Psoas muscle (tissue), 7 donors: ENCODE measurements at regions not wholly inside any gene's neighbourhood (a gene's known extent, or its start where the extent isn't known, plus 50 kb on each side); places are given as distances from the start of the nearest gene placed in this dataset.
"Not testable (repeated sequence)": the region's sequence is repeated elsewhere in the genome, so short reads cannot be mapped to it uniquely, and the experiment has no call there.

ENCODE experiments used
- ATAC-seq, 4 donors: fragments of 200-7000 bp; cut with Tn5 transposase; one replicate each; pipeline ENCODE4 v1.9.1; 2020; ENCODE audit warnings: moderate library complexity in 3 of 4, mild to moderate bottlenecking in 2 of 4
- DNase-seq, 2 donors: peaks; one replicate each; pipeline ENCODE4 v3.0.0-alpha.2; 2020
- H3K27ac ChIP-seq: fragments of 200-600 bp; one replicate; pipeline ENCODE4 v1.8.0; 2022
- H3K27me3 ChIP-seq, 3 donors: fragments of 200-600 bp in 1 of 3; one replicate each; pipeline versions ENCODE4 v1.6.1 to v1.8.0; 2013 to 2022; ENCODE audit warnings: low read length in 2 of 3, mild to moderate bottlenecking in 2 of 3, moderate library complexity in 1 of 3; ENCODE audit not compliant: insufficient read depth in 3 of 3
- H3K36me3 ChIP-seq, 2 donors: fragments of 200-600 bp in 1 of 2; one replicate each; pipeline versions ENCODE4 v1.6.1 to v1.8.0; 2013 to 2022; ENCODE audit warnings: low read depth in 1 of 2, mild to moderate bottlenecking in 1 of 2, moderate library complexity in 1 of 2; ENCODE audit not compliant: insufficient read depth in 1 of 2
- H3K4me1 ChIP-seq: fragments of 200-600 bp; one replicate; pipeline ENCODE4 v1.8.0; 2022
- H3K4me3 ChIP-seq: fragments of 200-600 bp; one replicate; pipeline ENCODE4 v1.8.0; 2022; ENCODE audit warnings: mild to moderate bottlenecking
- H3K9me3 ChIP-seq: fragments of 200-600 bp; one replicate; pipeline ENCODE4 v1.8.0; 2022
- WGBS, 3 donors: extraction: QIAGEN DNeasy Blood & Tissue Kit; methylation state at CpG; one replicate each; pipeline versions ENCODE4 v1.1.6 to v1.1.7; 2013; 5-methylcytosine and 5-hydroxymethylcytosine counted together
- intact Hi-C, 2 donors: fragments of 100-400 bp; cut with DNase I; formaldehyde crosslinking; loops; one replicate each; pipeline versions ENCODE4 v1.11.0 to v1.14.2; 2022
- TF ChIP-seq, protein P1 (sequence below): fragments of 200-600 bp; IDR thresholded peaks from one replicate; pipeline ENCODE4 v1.8.0; 2022; ENCODE audit warnings: antibody characterized with exemption
- donor health status: healthy with polysubstance abuse.
- donor health status: DM: no; HTN: no; CAD: no; lungs with moderate emphysema.
- donor health status: Bipolar disorder and iron deficiency.
- donor health status: healthy.
- donor health status: DM: yes; HTN: yes; CAD: no.
- donor health status: DM: no; HTN: no; CAD: no.
- donor health status: DM: yes; HTN: yes; CAD: no.

- no peaks in the 10 kb centered on the region for H3K9me3 ChIP-seq
- H3K27me3 ChIP-seq = no peaks in the 10 kb centered on the region
- no peak overlapping the region for H3K27ac ChIP-seq
- H3K36me3 ChIP-seq = no peaks in the 10 kb centered on the region
- TF ChIP-seq, protein P1, sequence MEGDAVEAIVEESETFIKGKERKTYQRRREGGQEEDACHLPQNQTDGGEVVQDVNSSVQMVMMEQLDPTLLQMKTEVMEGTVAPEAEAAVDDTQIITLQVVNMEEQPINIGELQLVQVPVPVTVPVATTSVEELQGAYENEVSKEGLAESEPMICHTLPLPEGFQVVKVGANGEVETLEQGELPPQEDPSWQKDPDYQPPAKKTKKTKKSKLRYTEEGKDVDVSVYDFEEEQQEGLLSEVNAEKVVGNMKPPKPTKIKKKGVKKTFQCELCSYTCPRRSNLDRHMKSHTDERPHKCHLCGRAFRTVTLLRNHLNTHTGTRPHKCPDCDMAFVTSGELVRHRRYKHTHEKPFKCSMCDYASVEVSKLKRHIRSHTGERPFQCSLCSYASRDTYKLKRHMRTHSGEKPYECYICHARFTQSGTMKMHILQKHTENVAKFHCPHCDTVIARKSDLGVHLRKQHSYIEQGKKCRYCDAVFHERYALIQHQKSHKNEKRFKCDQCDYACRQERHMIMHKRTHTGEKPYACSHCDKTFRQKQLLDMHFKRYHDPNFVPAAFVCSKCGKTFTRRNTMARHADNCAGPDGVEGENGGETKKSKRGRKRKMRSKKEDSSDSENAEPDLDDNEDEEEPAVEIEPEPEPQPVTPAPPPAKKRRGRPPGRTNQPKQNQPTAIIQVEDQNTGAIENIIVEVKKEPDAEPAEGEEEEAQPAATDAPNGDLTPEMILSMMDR = no peak
- no peak overlapping the region for H3K4me3 ChIP-seq
- DNase-seq (no peak), ATAC-seq (no peak)
- 80 to 88% (median 85%) methylated on average over 2 of the region's 2 CpGs for WGBS, 3 donors
- intact Hi-C loops = no loop called here
- no peaks in the 10 kb centered on the region for H3K4me1 ChIP-seq
These were observed 98.9 kb downstream of the RGS2 start for GRCh38 chr1:192907545-192908243.

GRCh38 chr1:192911896-192912656, 103.2 kb downstream of the RGS2 start:
- DNase-seq, H3K27ac ChIP-seq, H3K36me3 ChIP-seq, H3K4me3 ChIP-seq, H3K9me3 ChIP-seq, H3K27me3 ChIP-seq, ATAC-seq, H3K4me1 ChIP-seq, intact Hi-C loops: not testable (repeated sequence)
- WGBS, 3 donors = 93 to 94% (median 94%) methylated on average over 18 of the region's 18 CpGs

GRCh38 chr1:192913683-192914082, 104.8 kb downstream of the RGS2 start:
- no peak for ATAC-seq
- H3K4me3 ChIP-seq = no peak overlapping the region
- intact Hi-C loops = no loop called here
- H3K27ac ChIP-seq = no peak overlapping the region
- no peaks in the 10 kb centered on the region for H3K27me3 ChIP-seq
- no peaks in the 10 kb centered on the region for H3K9me3 ChIP-seq
- TF ChIP-seq, protein P1 = no peak
- 52 to 63% (median 61%) methylated on average over 3 of the region's 3 CpGs for WGBS, 3 donors
- H3K4me1 ChIP-seq = no peaks in the 10 kb centered on the region
- no peaks in the 10 kb centered on the region for H3K36me3 ChIP-seq
- DNase-seq = no peak

DNA sequence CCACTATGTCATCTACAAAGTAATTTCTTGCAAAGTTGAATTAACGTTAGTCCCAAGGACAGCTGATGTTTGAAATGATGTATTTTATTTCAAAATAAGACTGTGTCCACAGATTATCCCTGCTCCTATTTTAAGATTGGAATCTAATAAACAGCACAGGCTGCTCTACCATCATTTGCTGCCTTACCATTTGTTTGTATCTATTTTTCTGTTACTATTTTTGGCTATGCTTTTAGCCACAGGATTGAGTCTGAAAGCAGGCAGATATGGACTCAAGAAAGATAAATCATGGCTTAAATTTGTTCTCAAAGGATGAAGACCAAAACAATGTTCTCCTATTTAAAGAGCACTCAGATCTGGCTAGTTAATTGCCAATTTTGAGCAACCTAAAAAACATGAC, 105.3 kb downstream of the RGS2 start:
- intact Hi-C loops = no loop called here
- H3K36me3 ChIP-seq = no peaks in the 10 kb centered on the region
- ATAC-seq = no peak
- no peaks in the 10 kb centered on the region for H3K4me1 ChIP-seq
- no peaks in the 10 kb centered on the region for H3K9me3 ChIP-seq
- WGBS, 3 donors = 29 to 35% (median 31%) methylated on average over 1 of the region's 1 CpG
- no peak for DNase-seq
- no peaks in the 10 kb centered on the region for H3K27me3 ChIP-seq
- no peak overlapping the region for H3K4me3 ChIP-seq
- TF ChIP-seq, protein P1 = no peak
- no peak overlapping the region for H3K27ac ChIP-seq

- H3K27ac ChIP-seq = no peak overlapping the region
- 73 to 94% (median 78%) methylated on average over 2 of the region's 2 CpGs for WGBS, 3 donors
- no peaks in the 10 kb centered on the region for H3K27me3 ChIP-seq
- intact Hi-C loops = no loop called here
- H3K9me3 ChIP-seq = no peaks in the 10 kb centered on the region
- no peak for ATAC-seq
- no peaks in the 10 kb centered on the region for H3K4me1 ChIP-seq
- H3K36me3 ChIP-seq = no peaks in the 10 kb centered on the region
- TF ChIP-seq, protein P1 = no peak
- no peak overlapping the region for H3K4me3 ChIP-seq
- no peak for DNase-seq
These were observed 105.9 kb downstream of the RGS2 start for GRCh38 chr1:192914696-192915095.
